Left ventricle myocardium superior (tissue), 1 donor: ENCODE measurements at regions not wholly inside any gene's neighbourhood (a gene's known extent, or its start where the extent isn't known, plus 50 kb on each side); places are given as distances from the start of the nearest gene placed in this dataset.
A peak's percentile ranks its signal among the peaks of the same experiment; 100 is the strongest.
"Not testable (repeated sequence)": the region's sequence is repeated elsewhere in the genome, so short reads cannot be mapped to it uniquely, and the experiment has no call there.

Experiments
- ATAC-seq: fragments of 200-7000 bp; cut with Tn5 transposase; one replicate; pipeline ENCODE4 v1.9.1; 2020; ENCODE audit warnings: mild to moderate bottlenecking, moderate library complexity
- DNase-seq: peaks from one replicate; pipeline ENCODE4 v3.0.0-alpha.2; 2020
- intact Hi-C: fragments of 100-400 bp; cut with micrococcal nuclease; formaldehyde crosslinking; loops from one replicate; pipeline ENCODE4 v1.11.0; 2022
- donor health status: DM: no; HTN: yes; CAD: no; lungs with severe emphysema.

GRCh38 chr4:25981749-25982148, 67.7 kb downstream of the SMIM20 start:
- intact Hi-C loops, result no loop called here
- peak; percentile 98 for ATAC-seq

GRCh38 chr4:25982962-25983361, 68.9 kb downstream of the SMIM20 start:
- ATAC-seq (no peak), DNase-seq (no peak)
- intact Hi-C loops, result no loop called here

More at GRCh38 chr4:25981749-25982148, 67.7 kb downstream of the SMIM20 start:
- peak; percentile 63 for DNase-seq

- DNase-seq (no peak), ATAC-seq (no peak)
- intact Hi-C loops, result no loop called here
Observed at GRCh38 chr4:25984266-25984665, 70.2 kb downstream of the SMIM20 start.

GRCh38 chr4:25984796-25985195, 70.8 kb downstream of the SMIM20 start:
- no peak for ATAC-seq
- DNase-seq, result no peak
- intact Hi-C loops, result no loop called here

- intact Hi-C loops, result no loop called here
- ATAC-seq (no peak), DNase-seq (no peak)
Observed at GRCh38 chr4:25986807-25987206, 72.8 kb downstream of the SMIM20 start.

- intact Hi-C loops, result no loop called here
- DNase-seq (no peak), ATAC-seq (no peak)
Observed at GRCh38 chr4:25991340-25991739, 77.3 kb downstream of the SMIM20 start.

- ATAC-seq, result peak; percentile 76
- intact Hi-C loops, result no loop called here
- DNase-seq, result peak; percentile 49
Observed at GRCh38 chr4:25993395-25994185, 79.6 kb downstream of the SMIM20 start.

- peak; percentile 75 for ATAC-seq
- DNase-seq, intact Hi-C loops: not testable (repeated sequence)
Observed at GRCh38 chr4:25994577-25994976, 80.6 kb downstream of the SMIM20 start.

GRCh38 chr4:26000274-26000950, 86.4 kb downstream of the SMIM20 start:
- ATAC-seq, result peak; percentile 60
- no peak for DNase-seq
- intact Hi-C loops, result no loop called here

- DNase-seq (no peak), ATAC-seq (no peak)
- intact Hi-C loops, result no loop called here
Observed at GRCh38 chr4:26001413-26001812, 87.4 kb downstream of the SMIM20 start.

- DNase-seq, result no peak
- intact Hi-C loops, result no loop called here
- no peak for ATAC-seq
Observed at GRCh38 chr4:26001816-26002215, 87.8 kb downstream of the SMIM20 start.

GRCh38 chr4:26003056-26003455, 89.0 kb downstream of the SMIM20 start:
- DNase-seq, result no peak
- intact Hi-C loops, result no loop called here

GRCh38 chr4:26004290-26004689, 90.3 kb downstream of the SMIM20 start:
- DNase-seq, result no peak
- ATAC-seq, result no peak
- intact Hi-C loops, result no loop called here

More at GRCh38 chr4:26003056-26003455, 89.0 kb downstream of the SMIM20 start:
- peak; percentile 53 for ATAC-seq

GRCh38 chr4:26005764-26006163, 91.7 kb downstream of the SMIM20 start:
- intact Hi-C loops, result no loop called here
- no peak for ATAC-seq
- no peak for DNase-seq

GRCh38 chr4:26008737-26009136, 94.7 kb downstream of the SMIM20 start:
- ATAC-seq (no peak), DNase-seq (no peak)
- intact Hi-C loops, result no loop called here

- intact Hi-C loops, result no loop called here
- no peak for ATAC-seq
- no peak for DNase-seq
Observed at GRCh38 chr4:26009502-26009901, 95.5 kb downstream of the SMIM20 start.

- ATAC-seq (no peak), DNase-seq (no peak)
- intact Hi-C loops, result no loop called here
Observed at GRCh38 chr4:26010304-26010703, 96.3 kb downstream of the SMIM20 start.

GRCh38 chr4:26013629-26014028, 99.6 kb downstream of the SMIM20 start:
- DNase-seq (no peak), ATAC-seq (no peak)
- intact Hi-C loops, result no loop called here

GRCh38 chr4:26015133-26015651, 101.2 kb downstream of the SMIM20 start:
- ATAC-seq (peak; percentile 95), DNase-seq (peak; percentile 80)
- intact Hi-C loops, result no loop called here

GRCh38 chr4:26015906-26016305, 101.9 kb downstream of the SMIM20 start:
- no peak for DNase-seq
- ATAC-seq, result no peak
- intact Hi-C loops, result no loop called here
